22Rv1 (cell line): ENCODE measurements at regions not wholly inside any gene's neighbourhood (a gene's known extent, or its start where the extent isn't known, plus 50 kb on each side); places are given as distances from the start of the nearest gene placed in this dataset.

Experiments
- H3K27ac ChIP-seq: fragments of 450-650 bp; 2 replicates; pipeline ENCODE4 v1.5.1; 2017
- CTCF ChIP-seq: fragments of 450-650 bp; IDR thresholded peaks from 2 replicates; pipeline ENCODE4 v1.5.1; 2017; ENCODE audit warnings: mild to moderate bottlenecking
- ZFX ChIP-seq: fragments of 450-650 bp; IDR thresholded peaks from 2 replicates; pipeline ENCODE4 v1.6.1; 2017; ENCODE audit warnings: antibody characterized with exemption, borderline replicate concordance

DNA sequence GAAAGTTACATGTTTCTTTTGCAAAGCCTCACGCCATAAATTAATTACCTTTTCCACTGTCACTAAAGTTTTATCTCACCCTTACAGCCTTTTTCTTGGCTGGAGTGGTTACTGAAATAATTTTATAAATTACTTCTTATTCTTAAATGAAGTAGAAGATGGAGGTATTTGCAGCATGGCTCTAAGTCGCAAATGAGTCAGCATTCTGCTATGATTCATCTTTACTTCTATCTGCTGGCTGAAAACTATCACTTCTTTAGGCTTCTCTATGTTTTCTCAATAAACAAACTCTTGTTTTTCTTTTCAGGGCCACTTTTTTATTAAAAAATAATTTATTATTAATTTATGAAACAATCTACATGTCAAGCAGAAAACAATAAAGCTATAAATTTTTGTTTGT is 210.2 kb upstream of the GYPA start:
- no peak overlapping the region for H3K27ac ChIP-seq
- TF ChIP-seq ZFX (no peak), CTCF (no peak)

- H3K27ac ChIP-seq, result no peak overlapping the region
- TF ChIP-seq CTCF (no peak), ZFX (no peak)
These were observed 210.8 kb upstream of the GYPA start for GRCh38 chr4:144351306-144351705.

GRCh38 chr4:144353292-144353691 is 212.8 kb upstream of the GYPA start:
- TF ChIP-seq CTCF, result no peak
- no peak for TF ChIP-seq ZFX
- H3K27ac ChIP-seq, result no peak overlapping the region

DNA sequence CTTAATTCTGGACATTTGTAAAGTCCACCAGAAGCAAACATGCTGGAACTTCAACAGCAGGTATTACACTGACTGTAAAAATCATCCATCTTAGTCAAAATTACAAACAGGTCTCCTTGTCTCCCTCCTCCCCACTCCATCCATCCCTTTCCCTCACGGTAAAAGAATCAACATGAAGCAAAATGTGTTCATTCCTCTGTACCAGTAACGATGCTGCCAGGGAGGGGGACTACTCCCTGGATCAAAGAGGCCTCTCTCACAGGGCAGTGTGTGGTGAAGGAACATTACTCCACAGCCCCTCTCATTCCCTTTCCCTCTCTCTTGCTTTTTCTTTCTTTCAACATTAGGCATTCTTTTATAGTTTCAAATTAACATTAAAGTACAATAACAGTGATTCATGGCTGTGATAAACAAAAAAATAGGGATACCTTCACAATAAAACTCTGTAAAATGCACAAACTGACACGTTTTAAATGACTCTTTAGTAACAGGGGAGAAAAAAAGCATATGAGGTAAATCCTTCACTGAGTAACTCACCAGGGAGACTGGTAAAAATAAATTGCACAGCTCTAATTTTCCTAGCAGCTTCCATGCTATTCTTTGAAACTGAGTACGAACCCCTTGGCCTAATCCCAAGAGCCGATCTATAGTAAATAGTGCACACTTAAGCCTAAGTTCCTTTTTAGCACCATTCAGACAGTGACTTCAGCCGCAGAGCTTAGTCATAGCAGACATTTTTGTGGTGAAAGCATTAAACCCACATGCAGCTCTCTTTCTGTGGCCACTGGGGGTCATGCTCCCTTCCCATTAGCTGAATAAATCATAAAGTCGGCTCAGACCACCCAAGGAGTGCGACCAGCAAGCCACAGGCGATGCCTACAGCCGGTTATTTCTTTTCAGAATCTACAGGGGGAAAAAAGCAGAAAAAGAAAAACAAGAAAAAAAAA is 215.6 kb upstream of the GYPA start:
- no peak for TF ChIP-seq ZFX
- TF ChIP-seq CTCF, result no peak
- H3K27ac ChIP-seq, result no peak overlapping the region

GRCh38 chr4:144356941-144357381 is 216.4 kb upstream of the GYPA start:
- TF ChIP-seq ZFX (no peak), CTCF (no peak)
- H3K27ac ChIP-seq, result no peak overlapping the region

DNA sequence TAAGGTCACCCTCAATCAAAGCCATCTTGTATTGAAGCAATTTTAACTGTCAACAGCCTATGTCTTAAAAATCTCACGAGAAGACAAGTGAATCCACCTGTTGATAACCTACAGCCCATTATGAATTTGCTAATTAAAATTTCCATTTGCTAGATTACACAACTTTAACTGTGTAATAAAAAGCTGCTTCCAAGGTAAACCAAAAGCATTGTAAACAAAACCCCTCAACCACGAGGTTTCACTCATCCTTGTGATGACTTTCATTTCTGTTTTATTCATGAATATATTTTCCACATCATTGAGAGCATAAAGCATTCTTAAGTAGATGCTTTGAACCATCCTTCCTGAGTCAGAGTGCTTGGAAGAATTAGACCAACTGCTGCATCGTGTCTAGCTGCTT is 217.5 kb upstream of the GYPA start:
- TF ChIP-seq ZFX (no peak), CTCF (no peak)
- H3K27ac ChIP-seq, result no peak overlapping the region

DNA sequence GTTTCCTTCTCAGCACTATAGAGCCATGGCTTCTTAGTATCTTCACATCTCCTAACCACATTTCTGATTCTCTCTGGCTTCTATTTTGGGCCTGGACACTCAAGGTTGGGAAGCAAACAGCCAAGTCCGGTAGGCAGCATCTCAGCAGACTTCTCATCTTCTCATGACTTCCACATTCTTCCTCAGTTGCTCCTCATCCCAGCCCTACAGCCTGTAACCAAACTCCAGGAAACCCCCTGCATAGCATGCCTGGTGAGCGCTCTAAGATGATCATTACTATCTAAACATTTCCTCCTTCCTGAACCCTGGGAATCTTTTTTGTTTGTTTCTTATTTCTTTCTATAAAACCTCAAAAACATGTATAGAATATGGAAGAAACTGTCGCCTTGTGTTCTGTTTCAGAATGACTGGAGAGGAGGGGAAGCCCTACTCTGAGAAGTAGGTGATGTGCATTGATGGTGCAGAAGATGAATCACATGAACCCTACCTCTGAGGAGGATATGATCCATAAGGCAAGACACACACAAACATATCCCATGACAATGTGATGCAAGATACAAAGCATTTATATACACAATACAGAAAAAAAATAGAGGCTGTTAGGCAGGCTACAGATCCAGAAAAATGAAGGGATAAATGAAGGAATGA is 219.8 kb upstream of the GYPA start:
- TF ChIP-seq CTCF (no peak), ZFX (no peak)
- no peak overlapping the region for H3K27ac ChIP-seq
